HG03378 (cell line): ENCODE measurements at regions not wholly inside any gene's neighbourhood (a gene's known extent, or its start where the extent isn't known, plus 50 kb on each side); places are given as distances from the start of the nearest gene placed in this dataset.

Experiments used
- ATAC-seq: cut with Tn5 transposase; IDR thresholded peaks from one replicate; pipeline ENCODE4 v1.9.1; 2021; ENCODE audit warnings: mild to moderate bottlenecking, moderate library complexity; ENCODE audit not compliant: unreplicated experiment

DNA sequence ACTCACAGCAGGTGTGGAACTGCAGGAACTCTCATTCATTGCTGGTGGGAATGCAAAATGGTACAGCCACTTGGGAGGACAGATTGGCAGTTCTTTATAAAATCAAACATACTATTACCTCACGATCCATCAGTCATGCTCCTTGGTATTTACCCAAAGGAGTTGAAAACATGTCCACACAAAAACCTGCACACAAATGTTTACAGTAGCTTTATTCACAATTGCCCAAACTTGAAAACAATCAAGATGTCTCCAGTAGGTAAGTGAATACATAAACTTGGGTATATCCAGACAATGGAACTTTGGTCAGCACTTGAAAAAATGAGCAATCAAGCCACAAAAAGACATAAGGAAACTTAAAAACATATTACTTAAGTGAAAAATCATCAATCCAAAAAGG lies 215.5 kb downstream of the IRX1 start:
- ATAC-seq, result no peak

- no peak for ATAC-seq
These were observed 223.0 kb downstream of the IRX1 start for GRCh38 chr5:3818624-3819023.

DNA sequence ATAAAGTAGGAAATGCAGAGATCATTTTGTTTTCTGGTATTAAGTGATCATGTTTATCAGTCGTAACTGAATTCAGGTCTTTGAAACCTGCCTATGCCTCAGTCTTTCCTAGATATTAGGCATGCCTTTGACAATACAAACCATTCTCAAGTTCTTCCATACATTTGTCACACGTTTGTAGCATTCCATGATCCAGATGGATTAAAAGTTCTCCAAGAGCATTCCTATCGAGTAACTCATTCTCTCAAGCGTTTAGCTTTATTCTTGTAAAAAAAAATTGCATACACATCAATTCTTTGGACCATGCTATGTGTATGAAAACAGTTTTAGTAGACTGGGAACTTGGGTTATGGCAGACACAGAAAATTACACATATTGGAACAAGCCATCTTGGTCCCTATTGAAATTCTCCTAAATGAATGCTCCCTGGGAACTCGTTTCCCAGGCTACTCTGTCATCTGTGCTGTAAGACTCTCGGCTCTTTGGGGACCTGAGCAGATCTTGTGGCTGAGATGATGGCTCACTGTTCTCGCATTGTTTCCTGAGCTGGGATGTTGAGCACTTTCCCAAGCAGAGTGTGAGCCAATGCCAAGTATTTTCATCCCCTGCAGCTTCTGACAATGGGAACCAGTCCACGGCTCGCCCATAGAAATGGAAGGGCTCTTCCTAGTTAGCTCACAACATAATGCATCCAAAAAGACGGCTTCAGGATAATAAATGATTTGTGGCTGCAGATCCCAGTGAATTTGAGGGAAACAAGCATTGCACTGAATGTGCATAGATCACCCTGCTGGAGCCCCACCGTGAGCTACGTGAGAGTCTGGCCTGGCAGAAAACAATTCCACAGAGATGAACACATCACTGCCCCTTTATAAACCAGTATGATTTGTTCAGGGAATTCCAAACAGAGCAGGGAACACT lies 230.2 kb downstream of the IRX1 start:
- no peak for ATAC-seq

GRCh38 chr5:3827624-3828023 lies 232.0 kb downstream of the IRX1 start:
- ATAC-seq, result no peak

DNA sequence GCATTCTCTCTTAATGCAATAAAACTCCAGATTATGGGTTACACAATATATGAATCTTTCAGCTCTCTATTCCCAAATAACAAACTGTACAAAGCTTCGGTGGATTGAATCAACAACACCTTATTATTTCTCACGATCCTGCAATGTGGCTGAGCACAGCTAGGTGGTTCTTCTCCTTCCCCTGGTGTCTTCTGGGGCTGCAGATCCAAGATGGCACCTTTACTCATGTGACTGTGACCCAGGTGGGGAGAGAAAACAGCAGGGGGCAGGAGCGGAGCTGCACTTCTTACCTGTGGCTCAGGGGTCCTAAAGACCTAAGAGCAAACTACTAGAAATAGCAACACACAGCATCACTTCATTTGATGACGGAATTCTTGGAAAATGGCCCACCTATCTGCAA lies 233.1 kb downstream of the IRX1 start:
- no peak for ATAC-seq

GRCh38 chr5:3833566-3833965 lies 237.9 kb downstream of the IRX1 start:
- ATAC-seq, result no peak

DNA sequence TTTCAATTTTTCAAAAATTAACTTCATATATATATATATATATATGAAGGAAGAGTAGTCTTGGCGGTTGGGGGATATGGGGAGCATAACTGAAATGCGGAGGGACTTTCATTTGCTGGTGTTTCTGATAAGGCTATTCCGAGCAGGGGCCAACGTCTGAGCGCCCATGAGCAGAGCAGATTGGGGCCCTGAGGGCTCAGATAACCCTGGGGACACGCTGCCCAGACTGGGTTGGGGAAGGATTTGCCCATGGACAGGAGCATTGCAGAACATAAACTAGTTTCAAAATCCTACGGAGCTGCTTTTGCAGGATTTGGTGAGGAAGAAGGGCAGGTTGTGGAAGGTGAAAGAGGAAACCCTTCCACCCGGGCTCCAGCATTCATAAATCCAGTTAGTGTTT lies 240.2 kb downstream of the IRX1 start:
- ATAC-seq, result no peak

DNA sequence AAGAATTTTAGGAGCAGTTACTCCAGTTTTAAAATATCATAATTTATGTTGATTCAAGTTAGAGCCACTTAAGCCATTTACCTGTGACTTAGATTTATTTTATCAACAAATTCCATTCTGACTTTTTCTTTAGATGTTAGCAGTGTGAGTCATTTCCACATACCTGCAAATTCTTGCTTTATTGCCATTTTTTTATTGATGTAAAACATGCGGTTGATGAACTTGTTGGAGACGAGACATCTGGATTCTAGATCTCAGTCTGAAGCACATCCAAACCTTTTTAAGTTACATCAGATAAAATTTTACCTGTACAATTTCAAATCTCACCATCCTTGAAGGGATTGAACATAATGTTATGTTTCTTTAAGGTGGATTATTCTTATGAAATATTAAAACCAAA lies 240.9 kb downstream of the IRX1 start:
- no peak for ATAC-seq

GRCh38 chr5:3837506-3837905 lies 241.9 kb downstream of the IRX1 start:
- no peak for ATAC-seq

GRCh38 chr5:3839151-3839550 lies 243.5 kb downstream of the IRX1 start:
- no peak for ATAC-seq

GRCh38 chr5:3842591-3842990 lies 247.0 kb downstream of the IRX1 start:
- no peak for ATAC-seq

DNA sequence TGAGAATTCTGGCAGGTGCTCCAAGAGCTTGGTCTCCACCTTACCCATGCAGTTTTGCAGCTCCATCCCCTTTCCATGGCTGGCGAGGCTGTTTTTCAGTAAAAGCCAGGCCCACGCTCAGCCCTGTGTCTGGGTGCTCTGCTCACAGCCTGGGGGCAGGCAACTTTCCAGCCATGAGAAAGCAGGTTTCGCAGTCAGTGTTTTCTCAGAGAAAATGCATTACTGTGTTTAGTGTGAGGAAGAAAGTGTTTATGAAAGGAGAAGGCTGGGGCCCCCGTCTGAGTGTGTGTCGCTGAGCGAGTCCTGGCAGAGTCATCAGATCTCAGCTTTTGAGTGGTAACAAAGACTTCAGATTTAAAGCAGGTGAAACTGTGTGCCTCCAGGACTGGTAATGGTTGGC lies 248.1 kb downstream of the IRX1 start:
- ATAC-seq, result no peak

GRCh38 chr5:3844266-3844665 lies 248.6 kb downstream of the IRX1 start:
- no peak for ATAC-seq

GRCh38 chr5:3845230-3845629 lies 249.6 kb downstream of the IRX1 start:
- no peak for ATAC-seq

GRCh38 chr5:3852161-3852916 lies 256.7 kb downstream of the IRX1 start:
- no peak for ATAC-seq

- no peak for ATAC-seq
These were observed 257.7 kb downstream of the IRX1 start for GRCh38 chr5:3853362-3853761.

DNA sequence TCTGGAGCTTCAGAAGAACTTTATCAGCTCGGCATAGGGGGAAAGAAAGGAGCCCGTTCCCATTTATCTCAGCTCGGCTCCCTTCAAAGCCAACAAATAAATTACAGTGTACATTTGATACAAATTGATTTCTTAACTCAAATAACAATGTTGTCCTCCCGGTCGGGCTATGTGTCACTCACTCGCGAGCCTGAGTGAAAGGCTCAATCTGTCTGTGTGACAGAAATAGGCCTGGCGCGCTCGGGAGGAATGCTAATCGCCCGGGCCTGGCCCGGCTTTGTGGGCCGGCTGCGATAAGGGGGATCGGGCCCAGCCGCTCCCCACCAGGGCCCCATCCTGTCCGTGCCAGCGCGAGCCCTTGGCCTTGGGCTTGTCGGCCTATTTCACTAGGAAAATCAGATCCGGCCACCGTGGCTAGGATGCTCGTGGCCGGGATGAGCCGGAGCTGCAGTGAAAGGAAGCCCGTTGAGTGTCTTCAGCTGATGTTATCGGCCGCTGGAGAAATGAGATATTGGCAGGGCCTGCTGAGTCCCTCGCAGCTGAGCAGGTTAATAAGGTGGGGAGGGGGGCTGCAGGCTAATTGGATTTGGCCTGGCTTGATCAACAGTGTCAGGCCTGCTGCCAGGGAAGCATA lies 258.7 kb downstream of the IRX1 start:
- ATAC-seq, result no peak

GRCh38 chr5:3856036-3856435 lies 260.4 kb downstream of the IRX1 start:
- no peak for ATAC-seq

GRCh38 chr5:3858524-3858923 lies 262.9 kb downstream of the IRX1 start:
- no peak for ATAC-seq

- ATAC-seq, result no peak
These were observed 267.3 kb downstream of the IRX1 start for GRCh38 chr5:3862906-3863305.

DNA sequence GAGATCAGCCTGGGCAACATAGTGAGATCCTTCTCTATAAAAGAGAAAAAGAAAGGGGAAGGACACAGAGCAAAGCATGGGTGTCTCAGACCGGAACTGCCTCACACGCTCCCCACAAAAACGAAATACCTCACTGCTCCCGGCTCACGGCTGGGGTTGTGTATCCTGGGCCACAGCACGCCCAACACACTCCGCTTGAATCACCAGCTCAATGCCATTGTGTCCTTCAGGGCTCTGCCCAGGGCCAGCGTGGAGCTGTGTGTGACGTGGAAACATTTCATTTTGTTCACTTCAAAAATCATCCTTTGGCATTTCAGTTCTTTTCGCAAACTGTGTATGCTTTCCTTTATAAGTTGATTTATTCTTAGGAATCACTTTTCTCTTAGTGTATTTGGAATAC lies 279.5 kb downstream of the IRX1 start:
- ATAC-seq, result no peak

GRCh38 chr5:3878267-3878666 lies 282.6 kb downstream of the IRX1 start:
- no peak for ATAC-seq
